ENCODE measurements at regions not wholly inside any gene's neighbourhood (a gene's known extent, or its start where the extent isn't known, plus 50 kb on each side); places are given as distances from the start of the nearest gene placed in this dataset.

DNA sequence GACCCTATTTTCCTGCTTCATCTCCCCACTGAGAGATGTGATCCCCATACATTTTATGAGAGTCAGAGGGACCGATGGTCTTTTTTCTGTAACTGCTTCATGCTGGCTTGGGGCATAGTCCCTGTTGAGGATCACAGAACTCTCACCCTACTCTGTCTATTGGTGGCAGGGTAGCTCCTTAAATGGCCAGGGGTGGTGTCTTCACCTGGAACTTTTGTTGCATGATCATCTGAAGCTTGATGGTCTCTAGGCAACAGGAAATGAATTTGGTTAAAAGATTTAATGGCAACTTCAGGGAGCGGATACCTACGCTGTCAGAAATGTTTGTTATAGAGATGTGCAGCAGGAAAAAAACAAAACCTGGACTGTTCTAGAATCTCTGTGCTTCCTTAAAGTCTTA, 87.0 kb upstream of the GLIS3 start:
- H4K91ac ChIP-seq (ENCODE audit: insufficient read depth, low read depth, low read length), result no peak overlapping the region
- H3K27ac ChIP-seq (ENCODE audit: insufficient read depth, low read length), result no peak overlapping the region
- intact Hi-C loops (cut with micrococcal nuclease) (loop anchor here (10.0 kb wide), 2 partner anchors 448 to 538 kb away; no protein-coding TSS in a partner anchor), dilution Hi-C loops (cut with HindIII; ENCODE audit: low sequenced_read_pairs, unreplicated experiment) (no loop called here), in situ Hi-C loops (cut with MboI; ENCODE audit: low sequenced_read_pairs) (loop anchor here (25.0 kb wide), 1 partner anchor 1200 kb away; no protein-coding TSS in a partner anchor)
- no peak overlapping the region for H2AK5ac ChIP-seq (ENCODE audit: low read depth, low read length)
- H3K9me3 ChIP-seq (ENCODE audit: control insufficient read depth, insufficient read depth, low read length), result no peaks in the 10 kb centered on the region
- H3K14ac ChIP-seq (replicated peaks; ENCODE audit: low read depth, low read length), result no peak overlapping the region
- H3K4me3 ChIP-seq (ENCODE audit: insufficient read depth, low read depth, low read length), result no peak overlapping the region
- no peaks in the 10 kb centered on the region for H3K4me1 ChIP-seq (ENCODE audit: control insufficient read depth, insufficient read depth, low read length)
- H4K20me1 ChIP-seq (ENCODE audit: insufficient read depth, low read length), result no peaks in the 10 kb centered on the region
- no peak overlapping the region for H3K56ac ChIP-seq (ENCODE audit: extremely low read depth, insufficient read depth, low read length)
- no peak overlapping the region for H4K8ac ChIP-seq (ENCODE audit: low read depth in 2 of 2, low read length in 2 of 2)
- no peaks in the 10 kb centered on the region for H3K79me1 ChIP-seq (ENCODE audit: low read depth in 1 of 2, low read length in 2 of 2)
- no TSS peak for BruUV-seq (replicated peaks)
- H2AFZ ChIP-seq (replicated peaks; ENCODE audit: low read length, poor library complexity), result no peak overlapping the region
- peaks cover 20% of the 10 kb centered on the region for H3K27me3 ChIP-seq (ENCODE audit: control insufficient read depth, insufficient read depth, low read length)
- no peak overlapping the region for H2BK120ac ChIP-seq (ENCODE audit: low read depth, low read length)
- no CpG with 5 or more reads among the region's 3 CpGs for WGBS, 2 experiments (ENCODE audit: extremely low coverage in 2 of 2, insufficient read length in 1 of 2)
- H3K9me1 ChIP-seq (ENCODE audit: insufficient read depth, low read length), result no peaks in the 10 kb centered on the region
- no peak overlapping the region for H3K18ac ChIP-seq (ENCODE audit: low read depth, low read length)
- H3K36me3 ChIP-seq (ENCODE audit: control insufficient read depth, insufficient read depth, low read length), result no peaks in the 10 kb centered on the region
- H2BK15ac ChIP-seq (ENCODE audit: low read depth, low read length), result no peak overlapping the region
- H4K5ac ChIP-seq (ENCODE audit: low read depth, low read length), result no peak overlapping the region
- no peak overlapping the region for H3K4ac ChIP-seq (ENCODE audit: low read depth, low read length)
- H2BK5ac ChIP-seq (ENCODE audit: low read depth, low read length, poor library complexity, severe bottlenecking), result no peak overlapping the region
- no peak overlapping the region for H2AK9ac ChIP-seq (replicated peaks; ENCODE audit: low read depth, low read length, poor library complexity)
- TF ChIP-seq RCOR1 (IDR thresholded peaks at IDR 0.05; ENCODE audit: insufficient replicate concordance, low read length) (no peak), NFE2L2 (IDR thresholded peaks at IDR 0.05; ENCODE audit: low read depth, low read length) (no peak), SMC3 (IDR thresholded peaks at IDR 0.05; ENCODE audit: low read depth, low read length) (no peak), FOS (IDR thresholded peaks at IDR 0.05; ENCODE audit: low read depth, low read length) (no peak), RAD21 (IDR thresholded peaks at IDR 0.05; ENCODE audit: low read length) (no peak)
- TF ChIP-seq, protein P1, sequence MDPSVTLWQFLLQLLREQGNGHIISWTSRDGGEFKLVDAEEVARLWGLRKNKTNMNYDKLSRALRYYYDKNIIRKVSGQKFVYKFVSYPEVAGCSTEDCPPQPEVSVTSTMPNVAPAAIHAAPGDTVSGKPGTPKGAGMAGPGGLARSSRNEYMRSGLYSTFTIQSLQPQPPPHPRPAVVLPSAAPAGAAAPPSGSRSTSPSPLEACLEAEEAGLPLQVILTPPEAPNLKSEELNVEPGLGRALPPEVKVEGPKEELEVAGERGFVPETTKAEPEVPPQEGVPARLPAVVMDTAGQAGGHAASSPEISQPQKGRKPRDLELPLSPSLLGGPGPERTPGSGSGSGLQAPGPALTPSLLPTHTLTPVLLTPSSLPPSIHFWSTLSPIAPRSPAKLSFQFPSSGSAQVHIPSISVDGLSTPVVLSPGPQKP (IDR thresholded peaks at IDR 0.05; ENCODE audit: borderline replicate concordance, low read depth, low read length), result no peak
- CTCF ChIA-PET, result interaction anchor here (1.4 kb wide), 1 partner anchor 11 kb away, joined by 4 read pairs; no protein-coding TSS in a partner anchor
- H3K23ac ChIP-seq (ENCODE audit: low read depth, low read length), result no peak overlapping the region
- H3K4me2 ChIP-seq (ENCODE audit: low read depth, low read length), result no peak overlapping the region
- POLR2A ChIA-PET (ENCODE audit: unreplicated experiment), result no interaction called here
- no peak; the same call in 1 of the 2 replicates for ATAC-seq (ENCODE audit: low read depth)
- no peak overlapping the region for H2BK20ac ChIP-seq (ENCODE audit: low read depth, low read length)
- DNase-seq, result no peak
- H3K9ac ChIP-seq (ENCODE audit: low read depth, low read length), result no peak overlapping the region

Data from IMR-90 (cell line).